ENCODE measurements at regions not wholly inside any gene's neighbourhood (a gene's known extent, or its start where the extent isn't known, plus 50 kb on each side); places are given as distances from the start of the nearest gene placed in this dataset.

DNA sequence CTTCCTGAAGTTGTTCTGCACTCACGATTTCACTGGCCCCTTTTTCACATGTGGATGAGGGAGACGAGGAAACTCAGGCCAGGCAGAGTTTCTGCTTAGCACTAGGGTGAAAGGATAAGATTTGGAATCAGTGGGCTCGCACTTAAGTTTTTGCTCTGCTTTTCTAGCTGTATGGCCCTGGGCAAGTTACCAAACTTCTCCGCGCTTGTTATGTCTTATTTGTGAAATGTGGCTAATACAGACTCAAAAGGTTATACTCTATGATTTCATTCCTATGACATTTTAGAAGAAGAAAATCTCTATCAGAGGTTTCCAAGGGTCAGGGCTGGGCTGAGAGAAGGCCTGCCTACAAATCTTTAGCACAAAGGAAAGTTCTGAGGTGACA, 191.9 kb upstream of the LRIG1 start:
- no peak for DNase-seq (ENCODE audit: low read depth)

DNA sequence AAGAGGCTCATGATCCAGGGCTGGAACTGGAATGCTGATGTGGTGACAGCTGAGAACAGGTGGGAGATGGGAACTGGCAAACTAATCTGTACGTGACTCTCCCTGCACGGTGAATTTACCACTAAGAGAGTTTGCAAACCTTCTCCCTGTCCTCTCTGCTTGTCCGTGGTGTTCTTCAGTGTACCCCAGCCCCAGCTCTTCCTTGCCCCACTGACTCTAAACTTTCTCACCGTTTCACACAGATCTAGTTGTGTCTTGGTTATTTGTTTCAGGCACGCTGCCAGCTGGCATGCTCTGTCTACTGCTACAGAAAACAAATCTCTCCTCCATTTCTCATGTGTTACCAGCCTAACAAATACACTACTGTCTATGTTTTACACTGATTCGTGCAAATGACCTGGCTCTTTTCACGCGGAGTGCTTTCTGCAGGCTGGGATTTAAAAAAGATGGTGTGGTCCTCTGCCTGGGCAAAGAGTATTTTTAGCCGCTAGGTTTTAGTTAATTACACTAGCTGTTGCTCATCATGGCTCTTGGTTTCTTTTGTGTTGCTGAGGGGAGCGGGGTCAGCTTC, 192.7 kb upstream of the LRIG1 start:
- DNase-seq (ENCODE audit: low read depth): no peak

DNA sequence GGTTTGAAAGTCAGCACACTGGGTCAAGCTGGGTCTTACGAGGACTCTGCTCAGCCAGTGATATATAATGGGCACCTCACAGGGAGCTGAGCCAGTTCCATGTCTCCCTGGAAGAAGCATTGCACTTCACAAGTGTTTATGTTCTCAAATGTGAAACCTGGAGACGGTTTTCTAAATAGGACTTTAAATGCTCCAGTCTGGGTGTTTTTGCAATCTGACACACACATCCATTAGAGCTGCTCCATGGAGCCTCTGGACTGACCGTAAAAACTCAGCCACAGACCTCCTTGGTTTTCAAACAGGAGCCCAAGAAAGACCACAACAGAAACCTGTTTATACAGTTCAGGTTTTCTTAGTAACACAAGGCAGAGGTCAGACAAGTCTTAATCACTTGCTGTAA, 201.3 kb upstream of the LRIG1 start:
- DNase-seq (ENCODE audit: low read depth): no peak

DNA sequence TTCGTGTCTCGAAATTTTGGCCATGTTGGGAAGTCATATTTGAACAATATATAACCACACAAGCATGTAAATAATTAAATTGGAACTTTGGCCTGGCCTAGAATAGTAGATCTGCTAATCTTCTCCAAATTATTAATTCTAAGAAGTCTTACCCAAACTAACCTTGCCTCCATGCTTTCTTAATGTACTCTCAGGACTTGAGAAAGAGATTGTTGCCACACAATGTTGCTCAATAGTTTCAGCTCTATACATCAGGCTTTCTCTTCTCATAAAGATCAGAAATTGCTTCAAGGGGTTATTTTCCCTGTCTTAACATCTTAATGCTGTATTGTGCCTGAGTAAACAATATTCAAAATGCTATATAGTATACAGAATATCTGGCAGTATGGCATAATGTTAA, 202.7 kb upstream of the LRIG1 start:
- DNase-seq (ENCODE audit: low read depth): no peak

DNA sequence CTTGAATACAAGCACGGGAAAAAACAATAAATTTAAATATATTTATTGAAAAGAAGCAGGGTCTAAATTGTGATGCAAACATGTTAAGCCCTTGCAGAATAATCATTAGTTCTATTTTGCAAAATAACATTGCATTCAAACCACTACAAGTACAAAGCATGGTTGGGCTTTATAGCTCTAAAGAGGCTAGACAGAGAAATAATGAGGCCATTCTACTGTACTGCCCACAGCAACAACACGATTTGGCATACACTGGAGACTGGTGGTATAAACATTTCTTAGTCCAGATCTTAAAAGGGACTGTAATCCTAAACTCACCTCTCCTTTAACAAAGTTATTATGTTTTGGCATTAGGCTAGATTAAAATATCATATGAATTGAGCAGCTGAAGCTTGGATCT, 204.3 kb upstream of the LRIG1 start:
- no peak for DNase-seq (ENCODE audit: low read depth)

DNA sequence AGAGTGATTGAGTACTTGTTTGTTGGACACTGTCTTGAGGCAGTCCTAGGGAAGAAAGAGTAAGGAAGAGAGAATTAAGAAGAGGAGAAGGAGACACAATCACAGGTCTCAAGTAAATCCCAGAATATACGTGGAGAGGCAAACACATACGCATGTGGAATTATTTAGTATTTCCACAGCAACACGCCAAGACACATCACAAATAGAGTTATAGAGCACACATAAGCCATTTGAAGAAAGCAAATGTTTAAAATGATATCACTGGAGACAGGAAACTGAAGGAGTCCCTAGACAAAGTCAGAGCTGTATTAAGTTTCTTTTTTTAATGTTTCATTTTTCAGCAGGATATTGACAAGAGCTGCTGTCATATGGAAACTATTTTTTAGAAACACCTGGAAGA, 206.1 kb upstream of the LRIG1 start:
- DNase-seq (ENCODE audit: low read depth): no peak

DNA sequence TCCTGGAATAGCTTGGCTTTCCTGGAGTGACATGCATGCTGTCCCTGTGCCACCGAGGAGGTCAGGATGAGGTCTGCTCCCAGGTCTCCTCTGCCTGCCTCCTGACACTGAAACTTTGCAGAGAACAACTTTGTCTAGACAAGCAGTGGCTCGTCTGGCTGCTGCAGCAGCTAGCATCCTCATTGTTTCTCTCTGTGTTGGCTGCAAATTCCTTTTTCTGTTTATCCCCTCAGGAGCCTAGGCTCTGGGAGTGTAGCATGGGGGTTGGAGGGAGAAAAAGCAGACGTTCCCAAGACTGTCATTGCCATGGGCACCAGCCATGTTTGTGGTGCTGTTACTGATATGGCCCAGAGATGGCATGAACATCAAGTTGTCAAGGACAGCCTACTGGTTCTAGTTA, 208.7 kb upstream of the LRIG1 start:
- no peak for DNase-seq (ENCODE audit: low read depth)

DNA sequence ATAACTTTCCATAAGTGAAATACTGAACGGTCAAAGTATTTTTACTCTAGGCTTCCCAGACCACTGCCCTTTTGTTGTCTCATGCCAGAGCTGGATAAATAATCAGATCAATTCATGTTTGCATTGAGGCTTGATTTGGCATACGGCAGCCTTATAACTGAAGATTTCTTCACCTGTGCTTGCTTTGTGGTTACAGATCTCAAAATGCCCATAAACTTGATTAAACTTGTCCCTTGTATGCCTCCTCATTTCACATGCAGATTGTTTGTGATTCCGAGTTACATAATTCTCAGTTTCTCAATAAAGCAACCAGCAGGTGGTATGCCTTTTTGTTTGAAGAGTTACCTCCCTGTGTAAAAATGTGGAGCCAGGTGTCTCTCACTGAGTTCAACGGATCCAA, 211.4 kb upstream of the LRIG1 start:
- no peak for DNase-seq (ENCODE audit: low read depth)

DNA sequence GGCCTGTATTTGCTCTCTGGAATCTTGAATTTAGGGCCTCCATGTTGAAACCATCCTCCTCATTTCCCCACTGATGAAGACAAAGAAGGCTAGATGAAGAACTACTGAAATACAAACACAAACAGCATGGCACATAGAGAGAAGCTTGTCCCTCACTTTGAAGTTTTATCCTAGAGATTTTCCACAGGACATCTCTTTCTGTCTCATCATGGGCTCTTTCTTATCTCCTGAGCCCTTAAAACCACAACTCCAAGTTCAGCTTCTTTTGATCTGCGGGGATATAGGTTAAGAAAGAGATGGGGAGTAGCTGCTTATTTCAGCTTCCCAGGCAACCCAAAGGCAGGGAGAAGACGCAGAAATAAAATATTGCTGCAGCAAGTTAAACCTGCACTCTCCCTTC, 213.1 kb upstream of the LRIG1 start:
- DNase-seq (ENCODE audit: low read depth): no peak

DNA sequence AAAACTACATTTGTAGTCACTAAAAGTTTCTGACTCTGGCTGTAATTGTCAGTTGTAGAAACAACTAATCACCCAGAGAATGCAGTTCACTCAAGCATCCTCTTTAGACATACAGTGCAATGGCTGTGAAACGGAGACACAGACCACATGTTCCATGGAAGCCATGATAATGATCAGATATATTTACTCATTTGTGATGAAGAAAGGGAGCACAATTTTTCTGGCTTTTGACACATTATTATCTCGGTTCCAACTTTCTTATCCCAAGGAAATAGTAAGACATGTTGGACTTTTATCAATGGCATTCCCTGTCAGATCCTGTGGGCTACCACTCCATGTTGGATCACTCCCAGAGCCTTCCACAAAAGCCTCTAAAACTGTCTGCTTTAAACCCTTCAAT, 215.0 kb upstream of the LRIG1 start:
- DNase-seq (ENCODE audit: low read depth): no peak

DNA sequence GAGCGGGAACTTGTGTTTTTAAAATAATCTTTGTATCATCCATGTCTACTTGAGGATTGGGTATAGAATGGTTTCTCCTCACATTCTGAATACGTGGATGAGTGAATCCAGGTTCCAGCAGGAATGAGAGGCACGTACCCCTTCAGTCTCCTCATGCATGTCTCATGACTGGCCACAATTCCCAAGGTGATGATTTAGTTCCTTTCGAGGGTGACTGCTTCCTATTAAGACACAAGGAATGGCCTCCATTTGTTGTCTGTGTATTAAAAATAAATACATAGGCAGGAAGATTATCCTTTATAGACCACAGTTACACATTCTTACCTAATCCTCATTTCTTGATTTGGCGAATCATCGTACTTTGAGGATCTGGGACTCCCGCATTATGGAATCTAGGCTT, 217.0 kb upstream of the LRIG1 start:
- DNase-seq (ENCODE audit: low read depth): no peak

DNA sequence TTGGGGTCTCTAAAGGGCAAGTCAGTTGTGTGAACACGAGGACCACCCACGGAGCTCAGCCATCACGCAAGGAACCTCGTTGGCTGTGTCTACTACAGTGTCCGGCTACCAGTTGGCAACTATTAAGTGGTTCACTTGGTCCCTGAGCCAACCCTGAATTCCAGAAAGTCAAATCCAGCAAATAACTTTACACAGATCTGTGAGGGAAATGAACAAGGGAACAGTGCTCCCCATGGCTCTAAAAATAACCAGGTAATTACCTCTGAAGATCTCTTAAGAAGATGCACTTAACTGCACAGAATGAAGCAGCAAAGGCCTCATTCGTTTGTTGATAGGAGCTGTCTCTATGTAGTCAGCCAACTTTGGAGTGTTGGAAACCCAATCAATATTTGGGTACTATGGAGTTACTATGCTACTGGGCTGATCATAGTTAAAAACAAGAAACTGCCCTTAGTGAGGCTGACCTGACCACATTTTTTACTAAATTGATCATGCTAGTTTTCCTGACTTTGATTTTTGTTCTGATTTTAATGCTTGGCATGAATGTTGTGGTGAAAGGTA, 219.1 kb upstream of the LRIG1 start:
- DNase-seq (ENCODE audit: low read depth): no peak

DNA sequence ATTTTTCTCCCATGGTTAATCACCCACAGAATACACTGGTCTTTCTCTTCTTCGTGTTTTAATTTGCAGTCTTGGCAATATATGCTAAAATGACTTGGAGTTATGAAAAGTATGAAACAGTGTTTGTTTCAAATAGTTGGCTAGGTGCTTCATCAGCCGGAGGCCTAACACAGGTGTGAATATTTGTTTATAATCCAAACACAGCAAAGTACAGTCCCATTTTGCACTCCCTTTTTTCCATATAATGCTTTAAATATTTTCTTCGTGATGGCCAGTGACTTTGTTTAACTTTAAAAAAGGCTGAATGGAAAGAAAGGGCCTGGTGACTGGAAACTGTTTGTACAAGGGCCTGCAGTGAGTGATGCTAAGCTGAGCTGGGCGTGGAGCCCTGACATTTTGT, 219.7 kb upstream of the LRIG1 start:
- no peak for DNase-seq (ENCODE audit: low read depth)

DNA sequence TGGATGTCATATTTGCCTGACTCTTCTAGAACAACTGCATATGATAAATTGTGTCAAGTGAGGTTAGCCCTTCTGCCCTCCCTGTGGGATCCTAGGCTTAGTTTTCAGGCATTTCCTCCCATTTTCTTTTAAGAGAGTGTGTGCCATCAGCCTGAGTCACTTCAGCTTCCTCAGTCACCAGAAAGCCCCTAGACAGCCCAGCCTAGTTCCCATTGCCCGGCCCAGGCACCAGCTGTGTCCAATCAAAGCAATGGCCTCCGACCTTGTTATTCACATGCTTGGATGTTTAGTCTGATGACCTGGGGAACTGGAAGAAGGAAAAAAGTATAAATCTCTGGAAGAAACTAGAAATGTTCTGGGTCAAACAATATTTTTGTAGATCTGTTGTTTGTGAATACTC, 221.9 kb upstream of the LRIG1 start:
- no peak for DNase-seq (ENCODE audit: low read depth)

DNA sequence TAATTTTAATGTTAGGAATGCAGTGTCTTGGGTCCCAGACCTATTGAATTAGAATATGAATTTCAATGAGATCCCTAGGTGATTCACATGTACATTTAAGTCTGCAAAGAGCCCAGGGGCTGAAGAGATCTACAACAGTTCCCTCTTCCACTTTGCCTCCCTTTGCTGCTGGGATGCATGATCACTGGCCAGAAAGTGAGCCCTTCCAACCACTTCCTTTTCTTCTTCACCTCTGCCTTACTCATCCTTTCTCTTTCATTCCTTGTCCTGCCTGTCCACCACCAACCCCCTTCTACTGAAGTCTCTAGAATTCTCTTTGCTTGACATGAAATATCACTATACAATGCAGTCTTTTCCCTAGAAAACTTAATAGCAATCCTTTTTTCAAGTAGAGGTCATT, 222.4 kb upstream of the LRIG1 start:
- no peak for DNase-seq (ENCODE audit: low read depth)

DNA sequence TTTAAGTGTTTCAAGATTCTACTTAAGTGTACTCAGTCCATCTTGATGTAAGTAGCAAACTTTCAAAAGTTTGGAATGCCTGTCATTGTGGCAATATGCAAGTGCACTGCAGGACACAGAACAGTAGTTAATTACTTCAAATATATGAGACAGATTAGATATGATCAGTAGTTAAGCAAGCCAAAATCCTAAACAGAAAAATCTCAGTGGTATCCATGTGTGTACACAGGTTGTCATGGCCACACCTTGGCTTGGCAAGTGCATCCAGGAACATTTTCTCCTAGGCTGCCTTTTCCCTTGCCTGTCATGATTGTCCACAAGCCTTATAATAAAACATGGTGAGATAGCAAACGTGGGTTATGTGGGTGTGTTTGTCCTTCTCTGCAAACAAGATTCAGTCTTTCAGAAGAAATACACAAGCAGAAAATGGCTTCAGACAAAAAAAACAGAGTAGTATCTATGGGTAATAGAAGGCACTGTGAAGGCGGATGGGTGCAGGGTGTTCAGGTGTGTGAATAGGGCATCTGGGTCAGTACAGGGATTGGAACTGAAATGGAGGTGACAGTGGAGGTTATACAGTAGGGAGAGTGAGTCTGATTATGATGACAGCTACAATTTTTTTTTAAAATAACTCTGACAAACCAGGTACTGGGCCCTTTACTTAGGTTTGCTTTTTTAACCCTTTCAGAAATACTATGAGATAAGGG, 229.0 kb upstream of the LRIG1 start:
- DNase-seq (ENCODE audit: low read depth): no peak

DNA sequence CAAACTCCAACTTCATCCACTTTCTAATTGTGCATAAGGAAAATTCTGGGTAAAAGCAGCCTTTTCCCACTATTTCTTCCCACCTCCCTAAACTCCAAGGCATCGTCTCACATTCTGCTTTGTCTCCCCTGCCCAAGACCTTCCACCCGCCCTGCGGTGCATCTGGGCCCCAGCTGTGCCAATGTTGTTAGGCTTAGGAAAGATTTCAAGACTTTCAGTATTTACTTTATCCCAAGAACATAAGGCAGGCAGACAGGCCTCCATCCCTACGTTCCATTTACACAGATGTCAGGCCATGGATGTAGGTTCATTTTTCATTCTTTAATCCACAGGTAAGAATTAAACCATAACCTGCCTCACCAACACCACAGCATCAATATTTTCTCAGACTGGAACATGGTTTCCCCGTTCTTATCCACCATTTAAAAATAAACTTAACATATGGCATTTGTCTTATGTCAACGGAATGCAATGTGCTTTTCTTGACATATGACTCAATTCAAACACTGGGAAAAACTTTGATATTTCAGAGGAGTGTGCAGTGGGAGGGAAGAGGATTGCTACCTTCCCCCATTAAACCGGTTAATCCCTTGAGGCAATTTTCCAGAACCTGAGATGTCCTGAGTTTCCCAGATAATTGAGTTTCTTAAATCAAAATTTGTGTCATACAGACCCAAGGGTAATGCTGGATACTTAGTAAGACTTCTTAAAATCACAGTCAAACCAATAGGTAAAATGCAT, 238.0 kb upstream of the LRIG1 start:
- no peak for DNase-seq (ENCODE audit: low read depth)

DNA sequence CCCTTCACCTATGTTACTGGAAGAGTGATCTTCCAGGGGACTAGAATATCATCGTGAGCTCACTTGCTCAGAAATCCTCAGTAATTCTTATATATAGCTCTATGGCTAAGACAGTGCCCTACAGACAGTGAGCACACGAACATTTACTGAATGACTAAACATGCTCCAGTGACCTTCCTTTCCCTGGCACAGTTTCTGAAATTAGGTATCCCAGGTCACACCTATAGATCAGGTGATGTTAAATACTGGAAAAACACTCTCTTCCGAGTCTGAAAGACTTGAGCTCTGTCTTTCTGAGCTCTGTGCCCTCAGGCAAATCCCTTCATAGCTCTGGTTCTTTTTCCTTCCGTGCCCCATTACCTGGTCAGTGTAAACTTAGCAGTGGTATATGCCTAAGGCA, 239.4 kb upstream of the LRIG1 start:
- no peak for DNase-seq (ENCODE audit: low read depth)

DNA sequence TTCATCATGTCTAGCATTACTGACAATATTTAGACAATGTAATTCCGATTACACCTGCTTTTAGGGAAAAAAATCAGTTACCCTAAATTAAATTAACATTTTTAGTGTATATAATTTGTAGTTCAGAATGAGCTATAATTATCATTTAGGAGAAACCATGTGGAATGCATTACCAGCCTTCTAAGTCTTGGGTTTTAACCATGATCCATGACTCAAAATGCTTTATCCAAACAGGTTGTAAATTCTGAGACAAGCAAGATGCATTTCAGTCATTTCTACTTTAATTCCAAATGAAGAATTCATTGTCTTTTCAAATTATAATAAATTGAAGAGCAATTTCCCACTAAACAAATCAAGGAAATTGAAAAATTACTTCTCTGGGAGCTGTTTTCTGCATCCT, 243.7 kb upstream of the LRIG1 start:
- DNase-seq (ENCODE audit: low read depth): no peak

DNA sequence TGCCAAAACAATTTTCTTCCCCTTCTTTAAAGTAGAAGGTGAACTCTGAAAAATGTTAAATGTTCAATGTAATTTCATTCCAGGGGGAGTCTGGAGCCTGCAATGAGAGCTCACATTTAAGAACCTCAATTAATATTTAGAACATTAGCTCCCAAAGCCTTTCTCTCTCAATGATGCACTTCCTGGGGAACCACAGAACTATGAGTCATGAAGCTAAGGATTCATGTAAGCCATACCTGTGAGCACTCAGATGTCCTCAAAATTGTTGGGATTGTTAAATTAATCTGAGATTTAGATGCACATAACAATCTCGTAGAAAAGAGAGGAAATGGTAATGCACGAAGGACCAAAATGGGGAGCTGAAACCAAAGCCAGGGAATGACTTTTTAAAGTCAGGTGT, 244.2 kb upstream of the LRIG1 start:
- no peak for DNase-seq (ENCODE audit: low read depth)

DNA sequence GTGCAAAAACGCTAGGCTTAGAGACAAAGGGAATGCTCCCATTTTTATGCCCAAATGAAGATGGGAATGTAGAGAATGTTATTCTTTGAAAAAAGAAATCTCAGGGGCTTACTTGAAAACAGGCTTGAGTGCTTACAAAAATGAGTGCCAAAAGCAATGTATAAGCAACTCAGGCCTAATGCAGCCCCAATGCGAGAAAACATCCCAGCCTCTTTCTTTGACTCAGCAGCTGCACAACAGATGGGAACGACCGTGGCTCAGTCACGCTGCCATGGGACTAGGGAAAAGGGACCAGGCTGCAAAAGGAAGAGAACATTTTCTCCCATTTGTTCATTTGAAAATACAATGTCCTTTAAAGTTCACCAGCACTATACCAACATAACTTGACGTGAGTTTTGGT, 246.4 kb upstream of the LRIG1 start:
- DNase-seq (ENCODE audit: low read depth): no peak

DNA sequence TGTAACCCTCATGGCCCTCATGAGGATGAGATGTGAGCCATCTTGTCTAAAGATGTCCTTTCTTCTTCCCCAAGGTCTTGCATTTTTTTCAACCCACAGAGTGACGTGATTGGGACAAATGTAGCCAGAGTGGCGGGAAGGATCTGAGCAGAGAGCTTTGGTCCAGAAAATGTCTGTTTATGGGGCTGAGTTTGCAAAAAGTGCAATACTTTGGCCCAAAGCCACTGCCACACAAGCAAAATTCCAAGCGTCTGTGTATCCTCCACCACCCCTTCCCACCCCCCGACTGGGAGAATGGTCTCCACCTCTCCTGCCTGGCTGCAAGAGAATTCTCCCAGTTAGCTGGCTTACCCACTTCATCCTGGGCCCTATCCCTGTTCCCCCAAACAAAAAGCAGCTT, 246.9 kb upstream of the LRIG1 start:
- DNase-seq (ENCODE audit: low read depth): no peak

DNA sequence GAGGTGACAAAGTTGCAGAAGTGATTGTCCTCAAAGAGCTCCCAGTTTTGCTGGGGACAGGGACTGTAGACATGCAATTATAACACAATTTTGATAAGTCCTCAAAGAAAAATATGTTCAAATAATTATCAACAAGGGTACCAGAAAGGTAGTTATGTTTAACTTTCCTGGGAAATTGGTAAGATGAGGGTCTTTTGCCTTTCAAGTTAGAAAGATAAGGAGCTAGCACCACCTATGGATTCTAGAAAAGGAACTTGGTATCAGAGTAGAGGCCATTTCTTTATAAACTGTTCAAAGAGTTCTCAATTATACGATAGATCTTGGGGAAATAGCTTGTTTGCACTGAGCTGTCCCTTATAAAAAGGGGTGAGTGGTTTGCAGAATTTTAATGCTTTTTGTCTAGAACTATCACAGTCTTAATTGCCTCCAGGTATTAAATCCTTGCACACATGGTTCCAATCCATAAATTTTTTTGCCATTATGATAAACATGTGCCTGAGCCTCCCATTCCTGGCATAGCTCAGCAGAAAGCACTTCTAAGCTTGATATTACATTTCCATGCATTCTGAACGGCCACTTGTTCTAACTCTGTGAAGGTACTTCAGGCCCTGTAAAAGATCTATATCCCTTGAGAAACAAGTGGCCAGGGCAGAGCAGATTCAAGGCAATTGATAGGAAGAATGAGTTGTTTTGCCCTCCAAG, 247.5 kb upstream of the LRIG1 start:
- DNase-seq (ENCODE audit: low read depth): no peak
